Muscle of leg (tissue), 3 donors: ENCODE measurements at regions not wholly inside any gene's neighbourhood (a gene's known extent, or its start where the extent isn't known, plus 50 kb on each side); places are given as distances from the start of the nearest gene placed in this dataset.
"Not testable (repeated sequence)": the region's sequence is repeated elsewhere in the genome, so short reads cannot be mapped to it uniquely, and the experiment has no call there.

ENCODE experiments used
- DNase-seq: peaks from one replicate; pipeline ENCODE4 v3.0.0; 2013
- H3K27ac ChIP-seq: one replicate; pipeline ENCODE4 v1.5.1; 2013; ENCODE audit warnings: mild to moderate bottlenecking, low read length, control low read depth
- H3K27me3 ChIP-seq: one replicate; pipeline ENCODE4 v1.6.1; 2013; ENCODE audit warnings: low read length; ENCODE audit not compliant: control insufficient read depth, insufficient read depth
- H3K36me3 ChIP-seq: one replicate; pipeline ENCODE4 v1.6.1; 2013; ENCODE audit warnings: low read length; ENCODE audit not compliant: control insufficient read depth, insufficient read depth
- H3K4me1 ChIP-seq: one replicate; pipeline ENCODE4 v1.6.1; 2013; ENCODE audit warnings: low read length; ENCODE audit not compliant: control insufficient read depth, insufficient read depth
- H3K4me3 ChIP-seq: one replicate; pipeline ENCODE4 v1.5.1; 2013; ENCODE audit warnings: low read length, control low read depth
- H3K9me3 ChIP-seq: replicated peaks from 2 replicates; pipeline ENCODE4 v1.6.1; 2013; ENCODE audit warnings: low read depth, low read length; ENCODE audit not compliant: control insufficient read depth
- WGBS: methylation state at CpG from one replicate; pipeline ENCODE4 v1.1.5; 2013; ENCODE audit warnings: missing lambda C conversion rate; ENCODE audit not compliant: insufficient coverage; 5-methylcytosine and 5-hydroxymethylcytosine counted together

DNA sequence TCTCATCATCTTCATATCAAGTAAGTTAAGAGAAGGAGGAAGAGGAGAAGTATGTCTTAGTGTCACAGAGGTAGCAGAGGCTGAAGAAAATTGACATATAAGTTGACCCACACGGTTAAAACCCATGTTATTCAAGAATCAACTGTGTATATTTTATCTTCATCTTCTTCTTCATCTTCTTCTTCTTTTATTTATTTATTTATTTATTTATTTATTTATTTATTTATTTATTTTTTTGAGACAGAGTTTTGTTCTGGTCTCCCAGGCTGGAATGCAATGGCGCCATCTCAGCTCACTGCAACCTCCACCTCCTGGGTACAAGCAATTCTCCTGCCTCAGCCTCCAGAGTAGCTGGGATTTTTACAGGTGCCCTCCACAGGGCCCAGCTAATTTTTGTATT lies 1242.3 kb upstream of the RAG2 start:
- H3K4me3 ChIP-seq, H3K27ac ChIP-seq, H3K4me1 ChIP-seq, H3K27me3 ChIP-seq, H3K9me3 ChIP-seq, H3K36me3 ChIP-seq, DNase-seq: not testable (repeated sequence)
- no CpG with 5 or more reads among the region's 2 CpGs for WGBS

DNA sequence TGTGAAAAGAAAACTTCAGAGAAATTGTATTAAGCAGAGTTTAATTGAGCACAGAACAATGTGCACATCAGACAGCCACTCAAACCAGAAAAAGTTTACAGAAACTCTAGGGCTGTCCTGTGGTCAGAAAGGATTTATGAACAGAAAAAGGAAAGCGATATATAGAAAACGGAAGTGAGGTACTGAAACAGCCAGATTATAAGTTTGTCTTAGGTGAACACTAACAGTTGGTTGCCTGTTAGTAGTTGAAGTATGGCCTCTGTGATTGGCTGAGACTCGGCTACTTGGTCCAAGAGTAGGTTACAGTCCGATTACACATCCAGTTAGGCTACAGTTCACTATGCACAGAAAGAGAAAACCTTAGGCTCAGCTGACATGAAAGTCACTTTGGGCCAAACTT lies 1232.5 kb upstream of the RAG2 start:
- Histone ChIP-seq H3K4me1 (no peaks in the 10 kb centered on the region), H3K9me3 (no peaks in the 10 kb centered on the region), H3K27me3 (no peaks in the 10 kb centered on the region), H3K27ac (no peak overlapping the region), H3K4me3 (no peak overlapping the region), H3K36me3 (no peaks in the 10 kb centered on the region)
- no peak for DNase-seq
- WGBS = 78% methylated on average over 2 of the region's 4 CpGs

DNA sequence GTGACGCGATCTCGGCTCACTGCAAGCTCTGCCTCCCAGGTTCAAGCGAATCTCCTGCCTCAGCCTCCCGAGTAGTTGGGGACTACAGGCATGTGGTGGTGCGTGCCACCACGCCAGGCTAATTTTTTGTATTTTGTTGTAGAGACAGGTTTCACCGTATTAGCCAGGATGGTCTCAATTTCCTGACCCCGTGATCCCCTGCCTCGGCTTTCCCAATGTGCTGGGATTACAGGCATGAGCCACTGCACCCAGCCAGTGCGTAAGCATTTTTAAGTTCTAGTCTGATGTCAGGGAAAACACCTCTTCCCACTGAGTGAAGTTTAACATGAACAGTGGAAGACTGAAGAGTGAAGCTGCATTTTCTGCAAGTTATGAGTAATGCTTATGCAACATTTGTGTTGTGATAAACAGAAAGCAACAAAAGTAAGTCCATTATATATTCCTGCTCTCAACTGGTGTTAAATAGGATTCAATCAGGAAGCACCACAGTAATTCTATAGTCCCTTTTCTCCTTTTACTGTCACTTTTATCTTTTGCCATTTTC lies 1219.8 kb upstream of the RAG2 start:
- Histone ChIP-seq H3K4me3 (no peak overlapping the region), H3K27me3 (no peaks in the 10 kb centered on the region), H3K9me3 (no peaks in the 10 kb centered on the region), H3K4me1 (no peaks in the 10 kb centered on the region), H3K36me3 (no peaks in the 10 kb centered on the region), H3K27ac (no peak overlapping the region)
- DNase-seq = no peak
- WGBS = 98% methylated on average over 5 of the region's 11 CpGs

DNA sequence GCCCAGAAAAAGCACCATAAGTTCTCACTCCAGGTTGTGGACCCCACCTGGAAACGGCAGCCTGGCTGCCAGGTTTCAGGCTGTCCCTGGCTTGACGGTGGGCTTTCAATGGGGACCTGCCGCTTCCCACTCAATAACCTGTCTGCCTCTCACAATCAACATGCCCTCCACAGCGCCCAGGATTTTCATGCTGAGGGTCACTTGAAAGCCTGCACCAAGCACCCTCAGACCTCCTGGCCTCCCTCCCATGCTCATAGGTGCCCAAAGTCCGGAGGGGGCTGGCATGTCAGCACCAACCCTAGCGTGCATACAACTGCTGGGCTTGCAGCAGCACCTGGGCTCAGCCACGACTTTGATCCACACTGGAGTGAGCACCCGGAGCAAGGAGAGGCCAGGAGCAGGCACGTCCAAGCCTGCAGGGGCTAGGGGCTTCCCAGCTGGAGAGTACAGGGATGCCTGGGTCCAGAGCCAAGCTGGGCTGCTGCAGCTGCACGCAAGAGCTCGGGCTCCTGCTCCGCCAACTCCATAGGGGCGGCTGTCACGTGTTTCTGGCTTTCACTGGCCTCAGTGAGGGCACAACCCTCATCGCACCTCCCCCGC lies 1214.3 kb upstream of the RAG2 start:
- WGBS = 80% methylated on average over 16 of the region's 16 CpGs
- Histone ChIP-seq H3K36me3 (no peaks in the 10 kb centered on the region), H3K27me3 (no peaks in the 10 kb centered on the region), H3K9me3 (no peaks in the 10 kb centered on the region), H3K27ac (no peak overlapping the region), H3K4me1 (no peaks in the 10 kb centered on the region), H3K4me3 (no peak overlapping the region)
- DNase-seq = no peak

DNA sequence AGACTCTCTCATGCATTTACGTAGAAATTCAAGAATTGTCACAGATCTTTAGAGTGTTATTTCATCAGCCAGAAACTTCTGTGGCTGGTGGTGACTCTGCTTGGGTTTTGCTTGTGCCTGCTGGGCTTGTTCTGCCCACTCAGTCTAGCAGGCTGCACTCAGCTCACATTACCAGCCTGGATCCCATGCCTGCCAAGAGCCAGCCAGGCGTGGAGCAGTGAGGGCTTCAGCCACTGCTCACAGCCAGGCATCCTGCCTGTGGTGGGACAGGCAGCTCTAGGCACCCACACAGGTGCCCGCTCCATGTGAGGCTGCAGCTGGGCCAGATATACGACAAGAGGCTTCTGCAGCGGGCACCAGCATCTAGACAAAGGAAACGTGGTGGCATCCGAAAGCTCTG lies 1213.3 kb upstream of the RAG2 start:
- Histone ChIP-seq H3K27me3 (no peaks in the 10 kb centered on the region), H3K36me3 (no peaks in the 10 kb centered on the region), H3K4me1 (no peaks in the 10 kb centered on the region), H3K4me3 (no peak overlapping the region), H3K27ac (no peak overlapping the region), H3K9me3 (no peaks in the 10 kb centered on the region)
- DNase-seq = peak; percentile 3
- WGBS = 87% methylated on average over 6 of the region's 7 CpGs

DNA sequence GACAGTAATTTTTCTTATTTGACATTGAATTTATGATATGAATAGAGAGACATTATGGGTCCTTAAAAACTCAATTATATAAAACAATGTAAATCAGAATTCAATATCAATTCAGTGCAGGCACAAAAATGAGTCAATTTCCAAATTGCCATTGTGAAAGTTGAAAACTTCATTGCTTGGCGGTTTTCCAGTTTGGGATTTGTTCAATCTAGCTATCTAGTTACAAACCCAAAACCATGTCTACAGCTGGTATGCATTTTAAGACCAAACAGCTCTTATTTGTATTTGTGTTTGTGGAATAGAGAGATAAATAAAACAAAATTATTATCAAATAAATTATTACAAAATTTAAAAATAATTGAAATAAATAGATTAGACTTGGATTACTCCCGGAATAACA lies 1206.6 kb upstream of the RAG2 start:
- DNase-seq = peak; percentile 45
- no peaks in the 10 kb centered on the region for H3K36me3 ChIP-seq

DNA sequence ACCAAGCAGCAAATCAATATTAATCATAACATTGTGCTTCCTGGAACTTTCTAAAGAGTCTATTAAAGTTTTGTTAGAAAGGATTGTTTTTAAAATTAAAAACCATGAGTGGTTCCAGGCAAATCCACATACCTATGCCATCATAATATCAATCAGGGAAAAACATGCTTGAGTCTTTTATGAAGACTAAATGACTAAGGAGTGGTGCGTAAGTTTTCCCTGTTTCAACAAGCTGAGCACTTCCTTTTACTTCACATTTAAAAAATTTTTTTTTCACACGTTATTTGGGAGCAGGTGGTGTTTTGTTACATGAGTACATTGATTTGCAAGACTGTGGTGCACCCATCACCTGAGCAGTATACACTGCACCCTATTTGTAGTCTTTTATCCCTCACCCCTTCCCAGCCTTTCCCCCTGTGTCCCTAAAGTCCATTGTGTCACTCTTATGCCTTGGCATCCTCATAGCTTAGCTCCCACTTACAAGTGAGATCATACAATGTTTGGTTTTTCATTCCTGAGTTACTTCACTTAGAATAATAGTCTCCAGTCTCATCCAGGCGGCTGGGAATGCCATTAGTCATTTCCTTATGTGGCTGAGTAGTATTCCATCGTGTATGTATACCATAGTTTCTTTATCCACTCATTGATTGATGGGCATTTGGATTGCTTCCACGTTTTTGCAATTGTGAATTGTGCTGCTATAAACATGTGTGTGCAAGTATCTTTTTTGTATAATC lies 1190.3 kb upstream of the RAG2 start:
- DNase-seq = no peak

More for the DNA sequence above, 1206.6 kb upstream of the RAG2 start:
- H3K4me1 ChIP-seq = no peaks in the 10 kb centered on the region
- no peaks in the 10 kb centered on the region for H3K9me3 ChIP-seq
- no peak overlapping the region for H3K4me3 ChIP-seq
- no peaks in the 10 kb centered on the region for H3K27me3 ChIP-seq
- no peak overlapping the region for H3K27ac ChIP-seq
- WGBS = no CpG with 5 or more reads among the region's 2 CpGs

DNA sequence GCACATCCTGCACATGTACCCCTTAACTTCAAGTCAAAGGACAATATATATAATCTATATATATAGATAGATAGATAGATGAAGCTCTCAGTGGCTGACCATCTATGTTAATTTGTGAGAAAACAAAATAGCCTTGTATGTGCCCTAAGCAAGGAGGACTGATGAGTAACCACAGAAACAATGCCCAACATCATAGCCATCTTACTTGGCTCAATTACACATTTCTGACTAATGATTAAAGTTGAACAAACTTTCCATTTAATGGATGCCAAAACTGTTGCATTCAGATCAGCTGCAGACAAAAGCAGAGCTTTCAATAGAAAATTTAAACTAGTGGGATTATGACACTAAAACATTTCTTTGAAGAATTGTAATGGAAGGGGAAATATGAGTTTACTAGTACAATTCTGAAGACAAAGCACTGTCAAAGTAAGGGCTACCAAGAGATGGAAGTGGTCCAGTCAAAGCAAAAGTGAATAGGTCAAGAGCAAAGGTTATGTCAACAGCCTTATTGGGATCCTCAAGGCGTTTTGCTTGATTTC lies 1188.2 kb upstream of the RAG2 start:
- Histone ChIP-seq H3K4me3 (no peak overlapping the region), H3K9me3 (peaks cover 8% of the 10 kb centered on the region), H3K4me1 (no peaks in the 10 kb centered on the region), H3K27me3 (no peaks in the 10 kb centered on the region), H3K27ac (no peak overlapping the region), H3K36me3 (no peaks in the 10 kb centered on the region)
- WGBS = no CpG with 5 or more reads among the region's 1 CpG
- no peak for DNase-seq

More for the DNA sequence above, 1190.3 kb upstream of the RAG2 start:
- Histone ChIP-seq H3K36me3 (no peaks in the 10 kb centered on the region), H3K4me3 (no peak overlapping the region), H3K27me3 (no peaks in the 10 kb centered on the region), H3K27ac (no peak overlapping the region), H3K4me1 (no peaks in the 10 kb centered on the region), H3K9me3 (peaks cover 2% of the 10 kb centered on the region)
- WGBS = no CpG with 5 or more reads among the region's 5 CpGs

DNA sequence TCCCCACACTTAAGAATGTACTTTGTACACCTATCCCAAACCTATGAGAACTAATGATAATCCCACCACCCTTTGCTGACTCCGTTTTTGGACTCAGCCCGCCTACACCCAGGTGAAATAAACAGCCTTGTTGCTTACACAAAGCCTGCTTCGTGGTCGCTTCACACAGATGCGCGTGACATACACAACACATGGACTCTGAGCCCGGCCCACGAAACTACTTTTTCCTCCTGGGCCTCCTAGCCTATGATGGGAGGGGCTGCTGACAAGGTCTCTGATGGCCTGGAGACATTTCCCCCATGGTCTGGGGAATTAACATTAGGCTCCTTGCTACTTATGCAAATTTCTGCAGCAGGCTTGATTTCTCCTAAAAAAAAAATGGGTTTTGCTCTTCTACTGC lies 1176.4 kb upstream of the RAG2 start:
- H3K27ac ChIP-seq = no peak overlapping the region
- H3K27me3 ChIP-seq = no peaks in the 10 kb centered on the region
- H3K9me3 ChIP-seq = no peaks in the 10 kb centered on the region
- 81% methylated on average over 5 of the region's 8 CpGs for WGBS
- no peak for DNase-seq
- no peak overlapping the region for H3K4me3 ChIP-seq
- H3K36me3 ChIP-seq = no peaks in the 10 kb centered on the region
- H3K4me1 ChIP-seq = no peaks in the 10 kb centered on the region

DNA sequence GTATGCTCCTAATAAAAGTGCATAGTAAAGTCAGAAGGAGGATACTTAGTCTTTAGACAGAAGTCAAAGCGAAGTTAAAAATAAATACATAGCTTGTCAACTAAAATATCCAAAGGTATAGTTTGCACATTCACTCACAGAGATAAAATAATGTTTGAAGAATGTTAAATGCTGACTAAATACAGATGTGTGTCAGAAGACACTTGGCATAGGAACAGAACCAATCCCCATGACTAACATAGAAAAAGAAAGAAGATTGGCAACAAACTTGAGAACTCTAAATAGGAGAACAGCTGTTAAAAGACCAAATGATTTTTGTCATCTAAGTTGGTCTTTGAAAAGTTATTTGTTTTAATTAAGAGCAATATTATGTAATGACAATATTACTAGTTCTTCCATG lies 1172.1 kb upstream of the RAG2 start:
- H3K36me3 ChIP-seq = no peaks in the 10 kb centered on the region
- H3K4me1 ChIP-seq = no peaks in the 10 kb centered on the region
- no peak overlapping the region for H3K4me3 ChIP-seq
- DNase-seq = peak; percentile 45
- WGBS = no CpG with 5 or more reads among the region's 1 CpG
- H3K27me3 ChIP-seq = no peaks in the 10 kb centered on the region
- no peaks in the 10 kb centered on the region for H3K9me3 ChIP-seq
- no peak overlapping the region for H3K27ac ChIP-seq
